ENCODE measurements at regions not wholly inside any gene's neighbourhood (a gene's known extent, or its start where the extent isn't known, plus 50 kb on each side); places are given as distances from the start of the nearest gene placed in this dataset.

DNA sequence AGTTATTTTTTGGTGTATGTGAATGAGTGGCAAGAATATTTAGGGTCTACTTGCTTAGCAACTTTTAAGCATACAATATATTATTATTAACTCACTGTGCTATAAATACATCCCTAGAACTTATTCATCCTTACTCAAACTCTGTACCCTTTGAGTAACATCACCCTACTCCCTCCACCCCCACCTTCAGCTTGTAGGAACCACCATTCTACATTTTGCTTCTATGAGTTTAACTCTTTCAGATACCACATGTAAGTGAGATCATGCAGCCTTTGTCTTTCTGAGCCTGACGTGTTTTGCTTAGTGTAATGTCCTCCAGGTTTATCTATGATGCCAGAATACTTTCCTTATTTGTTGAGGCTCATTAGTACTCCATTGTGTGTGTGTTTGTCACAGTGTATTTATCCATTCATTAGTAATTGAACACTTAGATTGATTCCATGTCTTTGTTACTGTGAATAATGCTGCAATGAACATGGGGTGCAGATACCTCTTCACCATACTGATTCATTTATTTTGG is 526.9 kb downstream of the PYDC2 start:
- TF ChIP-seq, protein P1, sequence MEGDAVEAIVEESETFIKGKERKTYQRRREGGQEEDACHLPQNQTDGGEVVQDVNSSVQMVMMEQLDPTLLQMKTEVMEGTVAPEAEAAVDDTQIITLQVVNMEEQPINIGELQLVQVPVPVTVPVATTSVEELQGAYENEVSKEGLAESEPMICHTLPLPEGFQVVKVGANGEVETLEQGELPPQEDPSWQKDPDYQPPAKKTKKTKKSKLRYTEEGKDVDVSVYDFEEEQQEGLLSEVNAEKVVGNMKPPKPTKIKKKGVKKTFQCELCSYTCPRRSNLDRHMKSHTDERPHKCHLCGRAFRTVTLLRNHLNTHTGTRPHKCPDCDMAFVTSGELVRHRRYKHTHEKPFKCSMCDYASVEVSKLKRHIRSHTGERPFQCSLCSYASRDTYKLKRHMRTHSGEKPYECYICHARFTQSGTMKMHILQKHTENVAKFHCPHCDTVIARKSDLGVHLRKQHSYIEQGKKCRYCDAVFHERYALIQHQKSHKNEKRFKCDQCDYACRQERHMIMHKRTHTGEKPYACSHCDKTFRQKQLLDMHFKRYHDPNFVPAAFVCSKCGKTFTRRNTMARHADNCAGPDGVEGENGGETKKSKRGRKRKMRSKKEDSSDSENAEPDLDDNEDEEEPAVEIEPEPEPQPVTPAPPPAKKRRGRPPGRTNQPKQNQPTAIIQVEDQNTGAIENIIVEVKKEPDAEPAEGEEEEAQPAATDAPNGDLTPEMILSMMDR (IDR thresholded peaks at IDR 0.05; ENCODE audit: low read depth, low read length, missing input control) = no peak
- TF ChIP-seq JUND (IDR thresholded peaks at IDR 0.05) (no peak), EGR1 (IDR thresholded peaks at IDR 0.05; ENCODE audit: low read depth in 2 of 2) (no peak), TAF1 (conservative IDR thresholded peaks at IDR 0.05) (no peak), FOXA1 (IDR thresholded peaks at IDR 0.05) (no peak), YY1 (IDR thresholded peaks at IDR 0.05) (no peak)
- TF ChIP-seq, protein P2, sequence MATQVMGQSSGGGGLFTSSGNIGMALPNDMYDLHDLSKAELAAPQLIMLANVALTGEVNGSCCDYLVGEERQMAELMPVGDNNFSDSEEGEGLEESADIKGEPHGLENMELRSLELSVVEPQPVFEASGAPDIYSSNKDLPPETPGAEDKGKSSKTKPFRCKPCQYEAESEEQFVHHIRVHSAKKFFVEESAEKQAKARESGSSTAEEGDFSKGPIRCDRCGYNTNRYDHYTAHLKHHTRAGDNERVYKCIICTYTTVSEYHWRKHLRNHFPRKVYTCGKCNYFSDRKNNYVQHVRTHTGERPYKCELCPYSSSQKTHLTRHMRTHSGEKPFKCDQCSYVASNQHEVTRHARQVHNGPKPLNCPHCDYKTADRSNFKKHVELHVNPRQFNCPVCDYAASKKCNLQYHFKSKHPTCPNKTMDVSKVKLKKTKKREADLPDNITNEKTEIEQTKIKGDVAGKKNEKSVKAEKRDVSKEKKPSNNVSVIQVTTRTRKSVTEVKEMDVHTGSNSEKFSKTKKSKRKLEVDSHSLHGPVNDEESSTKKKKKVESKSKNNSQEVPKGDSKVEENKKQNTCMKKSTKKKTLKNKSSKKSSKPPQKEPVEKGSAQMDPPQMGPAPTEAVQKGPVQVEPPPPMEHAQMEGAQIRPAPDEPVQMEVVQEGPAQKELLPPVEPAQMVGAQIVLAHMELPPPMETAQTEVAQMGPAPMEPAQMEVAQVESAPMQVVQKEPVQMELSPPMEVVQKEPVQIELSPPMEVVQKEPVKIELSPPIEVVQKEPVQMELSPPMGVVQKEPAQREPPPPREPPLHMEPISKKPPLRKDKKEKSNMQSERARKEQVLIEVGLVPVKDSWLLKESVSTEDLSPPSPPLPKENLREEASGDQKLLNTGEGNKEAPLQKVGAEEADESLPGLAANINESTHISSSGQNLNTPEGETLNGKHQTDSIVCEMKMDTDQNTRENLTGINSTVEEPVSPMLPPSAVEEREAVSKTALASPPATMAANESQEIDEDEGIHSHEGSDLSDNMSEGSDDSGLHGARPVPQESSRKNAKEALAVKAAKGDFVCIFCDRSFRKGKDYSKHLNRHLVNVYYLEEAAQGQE (IDR thresholded peaks at IDR 0.05) = no peak

Data from liver (tissue), 3 donors.